ENCODE measurements at regions not wholly inside any gene's neighbourhood (a gene's known extent, or its start where the extent isn't known, plus 50 kb on each side); places are given as distances from the start of the nearest gene placed in this dataset.

- no peak for DNase-seq (ENCODE audit: low read depth, low spot score)
- TF ChIP-seq CTCF (IDR thresholded peaks at IDR 0.05; ENCODE audit: low read depth, low read length): no peak
- in situ Hi-C loops (cut with HindIII; ENCODE audit: low sequenced_read_pairs): no loop called here
- H3K4me3 ChIP-seq (ENCODE audit: low read depth, low read length): no peak overlapping the region
These were observed 564.0 kb downstream of the TRHDE start for GRCh38 chr12:72836194-72836593.

GRCh38 chr12:72839696-72840095 lies 567.5 kb downstream of the TRHDE start:
- no peak for TF ChIP-seq CTCF (IDR thresholded peaks at IDR 0.05; ENCODE audit: low read depth, low read length)
- DNase-seq (ENCODE audit: low read depth, low spot score): no peak
- in situ Hi-C loops (cut with HindIII; ENCODE audit: low sequenced_read_pairs): no loop called here
- H3K4me3 ChIP-seq (ENCODE audit: low read depth, low read length): no peak overlapping the region

GRCh38 chr12:72863671-72864070 lies 591.5 kb downstream of the TRHDE start:
- in situ Hi-C loops (cut with HindIII; ENCODE audit: low sequenced_read_pairs): no loop called here
- TF ChIP-seq CTCF (IDR thresholded peaks at IDR 0.05; ENCODE audit: low read depth, low read length): no peak
- H3K4me3 ChIP-seq (ENCODE audit: low read depth, low read length): no peak overlapping the region
- no peak for DNase-seq (ENCODE audit: low read depth, low spot score)

- TF ChIP-seq CTCF (IDR thresholded peaks at IDR 0.05; ENCODE audit: low read depth, low read length): no peak
- in situ Hi-C loops (cut with HindIII; ENCODE audit: low sequenced_read_pairs): no loop called here
- peak; percentile 13 for DNase-seq (ENCODE audit: low read depth, low spot score)
- H3K4me3 ChIP-seq (ENCODE audit: low read depth, low read length): no peak overlapping the region
These were observed 593.8 kb downstream of the TRHDE start for GRCh38 chr12:72865921-72866320.

- in situ Hi-C loops (cut with HindIII; ENCODE audit: low sequenced_read_pairs): no loop called here
- DNase-seq (ENCODE audit: low read depth, low spot score): no peak
- TF ChIP-seq CTCF (IDR thresholded peaks at IDR 0.05; ENCODE audit: low read depth, low read length): no peak
- H3K4me3 ChIP-seq (ENCODE audit: low read depth, low read length): no peak overlapping the region
These were observed 596.9 kb downstream of the TRHDE start for GRCh38 chr12:72869024-72869423.

GRCh38 chr12:72872238-72872887 lies 600.2 kb downstream of the TRHDE start:
- no peak for TF ChIP-seq CTCF (IDR thresholded peaks at IDR 0.05; ENCODE audit: low read depth, low read length)
- no peak for DNase-seq (ENCODE audit: low read depth, low spot score)
- in situ Hi-C loops (cut with HindIII; ENCODE audit: low sequenced_read_pairs): no loop called here
- H3K4me3 ChIP-seq (ENCODE audit: low read depth, low read length): no peak overlapping the region
